HL-60 (cell line): ENCODE measurements at regions not wholly inside any gene's neighbourhood (a gene's known extent, or its start where the extent isn't known, plus 50 kb on each side); places are given as distances from the start of the nearest gene placed in this dataset.

ENCODE experiments used
- DNase-seq, 2 experiments: peaks; one replicate each; pipeline ENCODE4 v3.0.0-alpha.2; 2010 to 2020; ENCODE audit warnings: low read depth in 1 of 2, low spot score in 1 of 2
- H3K27ac ChIP-seq: fragments of 250-450 bp; sonication (Bioruptor Pico); replicated peaks from 2 replicates; pipeline ENCODE4 v1.5.1; 2020; ENCODE audit warnings: mild to moderate bottlenecking, moderate library complexity
- H3K27me3 ChIP-seq: fragments of 250-450 bp; sonication (Bioruptor Pico); 2 replicates; pipeline ENCODE4 v1.5.1; 2021; ENCODE audit warnings: mild to moderate bottlenecking, moderate library complexity; ENCODE audit not compliant: insufficient read depth, poor library complexity, severe bottlenecking
- H3K4me3 ChIP-seq: replicated peaks from 2 replicates; pipeline ENCODE4 v1.5.1; 2011; ENCODE audit warnings: mild to moderate bottlenecking, control low read depth, low read length; ENCODE audit not compliant: insufficient read depth
- GABPA ChIP-seq: IDR thresholded peaks from 2 replicates; pipeline ENCODE4 v1.6.1; 2012; ENCODE audit warnings: low read depth
- POLR2AphosphoS5 ChIP-seq: IDR thresholded peaks from 2 replicates; pipeline ENCODE4 v1.6.1; 2012; ENCODE audit warnings: low read depth
- SPI1 ChIP-seq: IDR thresholded peaks from 2 replicates; pipeline ENCODE4 v1.6.1; 2012; ENCODE audit warnings: low read depth, mild to moderate bottlenecking, borderline replicate concordance
- TF ChIP-seq, protein P1 (sequence below): IDR thresholded peaks from one replicate; pipeline ENCODE4 v1.5.1; 2011; ENCODE audit warnings: low read length, control low read depth, inconsistent platforms; ENCODE audit not compliant: insufficient read depth
- TF ChIP-seq, protein P2 (sequence below): IDR thresholded peaks from 2 replicates; pipeline ENCODE4 v1.6.1; 2012; ENCODE audit warnings: low read depth; ENCODE audit not compliant: insufficient replicate concordance

DNA sequence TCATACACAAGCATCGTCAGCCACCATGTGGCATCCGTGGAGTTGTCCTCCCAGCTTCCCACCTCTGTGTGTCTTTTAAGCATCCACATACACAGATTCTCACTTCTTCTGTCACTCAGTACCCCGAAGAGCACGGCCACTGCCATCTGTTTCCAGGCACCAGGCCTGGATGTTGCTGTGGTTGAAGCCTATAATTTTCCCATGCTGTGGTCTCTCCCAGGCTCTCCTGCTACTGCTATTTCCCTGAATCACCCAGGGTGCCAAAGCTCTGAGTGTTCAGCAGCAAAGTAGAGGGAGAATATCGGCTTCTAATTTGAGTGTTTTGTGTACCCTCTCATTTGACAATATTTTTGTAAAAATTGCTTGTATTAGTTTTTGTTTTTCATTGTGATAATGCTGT, 265.7 kb downstream of the DIPK2A start:
- no peak overlapping the region for H3K27ac ChIP-seq
- no peak for DNase-seq
- TF ChIP-seq SPI1, result no peak
- no peak for TF ChIP-seq POLR2AphosphoS5
- TF ChIP-seq, protein P1, sequence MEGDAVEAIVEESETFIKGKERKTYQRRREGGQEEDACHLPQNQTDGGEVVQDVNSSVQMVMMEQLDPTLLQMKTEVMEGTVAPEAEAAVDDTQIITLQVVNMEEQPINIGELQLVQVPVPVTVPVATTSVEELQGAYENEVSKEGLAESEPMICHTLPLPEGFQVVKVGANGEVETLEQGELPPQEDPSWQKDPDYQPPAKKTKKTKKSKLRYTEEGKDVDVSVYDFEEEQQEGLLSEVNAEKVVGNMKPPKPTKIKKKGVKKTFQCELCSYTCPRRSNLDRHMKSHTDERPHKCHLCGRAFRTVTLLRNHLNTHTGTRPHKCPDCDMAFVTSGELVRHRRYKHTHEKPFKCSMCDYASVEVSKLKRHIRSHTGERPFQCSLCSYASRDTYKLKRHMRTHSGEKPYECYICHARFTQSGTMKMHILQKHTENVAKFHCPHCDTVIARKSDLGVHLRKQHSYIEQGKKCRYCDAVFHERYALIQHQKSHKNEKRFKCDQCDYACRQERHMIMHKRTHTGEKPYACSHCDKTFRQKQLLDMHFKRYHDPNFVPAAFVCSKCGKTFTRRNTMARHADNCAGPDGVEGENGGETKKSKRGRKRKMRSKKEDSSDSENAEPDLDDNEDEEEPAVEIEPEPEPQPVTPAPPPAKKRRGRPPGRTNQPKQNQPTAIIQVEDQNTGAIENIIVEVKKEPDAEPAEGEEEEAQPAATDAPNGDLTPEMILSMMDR, result no peak
- TF ChIP-seq GABPA, result no peak
- TF ChIP-seq, protein P2, sequence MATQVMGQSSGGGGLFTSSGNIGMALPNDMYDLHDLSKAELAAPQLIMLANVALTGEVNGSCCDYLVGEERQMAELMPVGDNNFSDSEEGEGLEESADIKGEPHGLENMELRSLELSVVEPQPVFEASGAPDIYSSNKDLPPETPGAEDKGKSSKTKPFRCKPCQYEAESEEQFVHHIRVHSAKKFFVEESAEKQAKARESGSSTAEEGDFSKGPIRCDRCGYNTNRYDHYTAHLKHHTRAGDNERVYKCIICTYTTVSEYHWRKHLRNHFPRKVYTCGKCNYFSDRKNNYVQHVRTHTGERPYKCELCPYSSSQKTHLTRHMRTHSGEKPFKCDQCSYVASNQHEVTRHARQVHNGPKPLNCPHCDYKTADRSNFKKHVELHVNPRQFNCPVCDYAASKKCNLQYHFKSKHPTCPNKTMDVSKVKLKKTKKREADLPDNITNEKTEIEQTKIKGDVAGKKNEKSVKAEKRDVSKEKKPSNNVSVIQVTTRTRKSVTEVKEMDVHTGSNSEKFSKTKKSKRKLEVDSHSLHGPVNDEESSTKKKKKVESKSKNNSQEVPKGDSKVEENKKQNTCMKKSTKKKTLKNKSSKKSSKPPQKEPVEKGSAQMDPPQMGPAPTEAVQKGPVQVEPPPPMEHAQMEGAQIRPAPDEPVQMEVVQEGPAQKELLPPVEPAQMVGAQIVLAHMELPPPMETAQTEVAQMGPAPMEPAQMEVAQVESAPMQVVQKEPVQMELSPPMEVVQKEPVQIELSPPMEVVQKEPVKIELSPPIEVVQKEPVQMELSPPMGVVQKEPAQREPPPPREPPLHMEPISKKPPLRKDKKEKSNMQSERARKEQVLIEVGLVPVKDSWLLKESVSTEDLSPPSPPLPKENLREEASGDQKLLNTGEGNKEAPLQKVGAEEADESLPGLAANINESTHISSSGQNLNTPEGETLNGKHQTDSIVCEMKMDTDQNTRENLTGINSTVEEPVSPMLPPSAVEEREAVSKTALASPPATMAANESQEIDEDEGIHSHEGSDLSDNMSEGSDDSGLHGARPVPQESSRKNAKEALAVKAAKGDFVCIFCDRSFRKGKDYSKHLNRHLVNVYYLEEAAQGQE, result no peak
- no peak overlapping the region for H3K4me3 ChIP-seq
- H3K27me3 ChIP-seq, result no peaks in the 10 kb centered on the region

DNA sequence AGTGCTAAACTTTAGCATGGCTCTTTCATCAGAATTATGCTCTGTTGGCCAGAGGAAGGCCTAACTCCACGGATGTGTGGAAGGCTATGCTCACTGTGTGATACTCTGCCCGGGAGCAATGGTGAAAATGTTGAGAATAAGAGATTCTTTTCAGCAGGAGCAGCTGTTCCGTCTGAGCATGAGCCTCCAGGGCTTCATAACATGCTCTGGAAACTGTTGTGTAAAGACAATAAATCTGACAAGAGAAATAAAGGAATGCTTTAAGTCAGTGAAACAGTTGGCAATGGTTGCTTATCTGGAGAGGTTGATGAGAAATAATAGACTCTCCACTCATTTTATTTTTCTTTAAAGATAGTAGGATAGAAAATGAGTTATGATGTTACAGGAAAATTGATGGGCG, 269.8 kb downstream of the DIPK2A start:
- H3K4me3 ChIP-seq, result no peak overlapping the region
- no peak overlapping the region for H3K27ac ChIP-seq
- TF ChIP-seq, protein P1, result no peak
- TF ChIP-seq SPI1, result no peak
- no peak for TF ChIP-seq GABPA
- TF ChIP-seq, protein P2, result no peak
- TF ChIP-seq POLR2AphosphoS5, result no peak
- no peak for DNase-seq
- H3K27me3 ChIP-seq, result no peaks in the 10 kb centered on the region

DNA sequence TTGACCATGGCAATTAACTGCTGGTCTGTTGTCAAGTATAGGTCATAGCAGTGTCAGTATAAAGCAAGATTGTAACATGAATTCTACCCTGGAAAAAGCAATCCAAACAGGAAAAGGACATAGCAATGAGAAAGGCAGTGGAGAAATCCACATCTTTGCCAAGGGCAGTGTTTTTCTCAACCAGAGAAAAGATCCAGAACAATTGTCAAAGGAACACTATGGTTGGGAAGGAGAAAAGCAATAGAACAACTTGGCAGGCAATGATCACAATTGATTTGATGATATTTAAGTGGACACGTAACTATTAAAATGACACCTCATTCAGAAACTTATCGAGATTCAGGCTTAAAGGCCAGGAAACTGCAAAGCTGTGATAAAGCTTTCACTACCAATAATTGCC, 271.1 kb downstream of the DIPK2A start:
- TF ChIP-seq POLR2AphosphoS5 (no peak), GABPA (no peak), SPI1 (no peak)
- TF ChIP-seq, protein P2, result no peak
- TF ChIP-seq, protein P1, result no peak
- Histone ChIP-seq H3K27me3 (no peaks in the 10 kb centered on the region), H3K4me3 (no peak overlapping the region), H3K27ac (no peak overlapping the region)
- DNase-seq, result no peak
